ENCODE measurements at regions not wholly inside any gene's neighbourhood (a gene's known extent, or its start where the extent isn't known, plus 50 kb on each side); places are given as distances from the start of the nearest gene placed in this dataset.

DNA sequence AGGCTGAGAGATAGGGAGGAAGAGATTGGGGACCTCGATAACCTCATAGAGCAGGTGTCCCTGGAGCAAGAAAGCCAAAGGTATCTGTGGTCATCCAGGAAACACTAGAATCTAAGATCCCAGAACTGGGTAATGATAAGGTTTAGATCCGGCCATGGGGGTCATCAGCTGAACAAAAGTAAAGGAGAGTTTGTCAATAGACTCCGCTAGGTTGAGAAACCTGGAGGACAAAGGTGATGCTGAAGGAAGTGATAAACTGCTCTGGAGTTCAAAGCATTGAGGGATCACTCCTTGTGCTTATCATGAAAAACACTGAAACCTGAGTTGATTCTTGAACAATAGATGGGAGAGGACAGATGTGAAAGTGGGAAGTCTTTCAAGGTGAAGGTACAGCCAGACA lies 59.5 kb upstream of the SLC2A1 start:
- TF ChIP-seq, protein P1, sequence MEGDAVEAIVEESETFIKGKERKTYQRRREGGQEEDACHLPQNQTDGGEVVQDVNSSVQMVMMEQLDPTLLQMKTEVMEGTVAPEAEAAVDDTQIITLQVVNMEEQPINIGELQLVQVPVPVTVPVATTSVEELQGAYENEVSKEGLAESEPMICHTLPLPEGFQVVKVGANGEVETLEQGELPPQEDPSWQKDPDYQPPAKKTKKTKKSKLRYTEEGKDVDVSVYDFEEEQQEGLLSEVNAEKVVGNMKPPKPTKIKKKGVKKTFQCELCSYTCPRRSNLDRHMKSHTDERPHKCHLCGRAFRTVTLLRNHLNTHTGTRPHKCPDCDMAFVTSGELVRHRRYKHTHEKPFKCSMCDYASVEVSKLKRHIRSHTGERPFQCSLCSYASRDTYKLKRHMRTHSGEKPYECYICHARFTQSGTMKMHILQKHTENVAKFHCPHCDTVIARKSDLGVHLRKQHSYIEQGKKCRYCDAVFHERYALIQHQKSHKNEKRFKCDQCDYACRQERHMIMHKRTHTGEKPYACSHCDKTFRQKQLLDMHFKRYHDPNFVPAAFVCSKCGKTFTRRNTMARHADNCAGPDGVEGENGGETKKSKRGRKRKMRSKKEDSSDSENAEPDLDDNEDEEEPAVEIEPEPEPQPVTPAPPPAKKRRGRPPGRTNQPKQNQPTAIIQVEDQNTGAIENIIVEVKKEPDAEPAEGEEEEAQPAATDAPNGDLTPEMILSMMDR (IDR thresholded peaks at IDR 0.05; ENCODE audit: poor library complexity) = no peak
- no peak for TF ChIP-seq EZH2 (IDR thresholded peaks at IDR 0.05; ENCODE audit: borderline replicate concordance)
- no peak for TF ChIP-seq EZH2phosphoT487 (IDR thresholded peaks at IDR 0.05; ENCODE audit: low read depth, severe bottlenecking, unreplicated experiment)
